ENCODE measurements at regions not wholly inside any gene's neighbourhood (a gene's known extent, or its start where the extent isn't known, plus 50 kb on each side); places are given as distances from the start of the nearest gene placed in this dataset.

- no peak for FAIRE-seq
Observed at GRCh38 chr9:89920951-89921350, 316.1 kb downstream of the GADD45G start.

- no peak for FAIRE-seq
Observed at GRCh38 chr9:89922099-89922498, 317.3 kb downstream of the GADD45G start.

DNA sequence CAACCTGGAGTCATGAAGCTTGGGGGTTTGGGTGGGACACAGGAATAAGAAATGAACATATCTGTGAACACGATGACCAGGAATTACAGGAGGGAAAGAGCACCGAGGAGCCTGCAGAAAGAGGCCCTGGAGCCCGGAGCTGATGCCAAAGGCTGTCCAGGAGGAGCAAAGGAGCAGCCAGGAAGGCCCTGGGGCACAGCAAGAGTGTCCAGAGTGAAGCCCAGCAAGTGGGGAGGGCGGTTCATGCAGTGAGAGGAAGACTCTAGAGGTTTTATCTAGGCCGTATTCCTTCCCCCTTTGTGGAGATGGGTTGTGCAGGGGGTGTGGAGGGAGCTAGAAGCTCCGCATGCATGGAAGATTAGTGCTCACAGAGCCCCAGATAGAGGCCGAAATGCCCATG, 318.4 kb downstream of the GADD45G start:
- no peak for FAIRE-seq

GRCh38 chr9:89923961-89924504, 319.2 kb downstream of the GADD45G start:
- no peak for FAIRE-seq

DNA sequence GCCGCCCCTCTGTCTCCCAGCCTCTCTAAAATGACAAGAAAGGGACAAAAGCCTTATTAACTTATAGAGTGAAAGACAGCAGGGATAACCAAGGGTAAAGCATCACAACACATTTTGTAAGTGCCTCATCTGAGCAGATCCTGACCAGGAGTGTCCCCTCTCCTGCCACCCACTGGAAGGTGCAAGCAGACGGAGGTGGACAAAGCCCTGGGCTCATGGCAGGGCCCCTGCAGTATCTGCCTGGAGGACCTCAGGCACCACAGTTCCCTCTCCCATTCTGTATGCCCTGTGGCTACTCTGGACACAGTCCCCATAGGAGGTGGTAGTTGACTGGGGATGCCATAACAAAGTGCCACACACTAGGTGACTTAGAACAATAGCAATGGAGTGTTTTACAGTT, 319.8 kb downstream of the GADD45G start:
- no peak for FAIRE-seq

- FAIRE-seq = no peak
Observed at GRCh38 chr9:89926167-89926566, 321.4 kb downstream of the GADD45G start.

- no peak for FAIRE-seq
Observed at GRCh38 chr9:89926691-89927220, 321.9 kb downstream of the GADD45G start.

- FAIRE-seq = no peak
Observed at GRCh38 chr9:89928106-89928505, 323.3 kb downstream of the GADD45G start.

- FAIRE-seq = no peak
Observed at GRCh38 chr9:89928521-89929275, 323.9 kb downstream of the GADD45G start.

DNA sequence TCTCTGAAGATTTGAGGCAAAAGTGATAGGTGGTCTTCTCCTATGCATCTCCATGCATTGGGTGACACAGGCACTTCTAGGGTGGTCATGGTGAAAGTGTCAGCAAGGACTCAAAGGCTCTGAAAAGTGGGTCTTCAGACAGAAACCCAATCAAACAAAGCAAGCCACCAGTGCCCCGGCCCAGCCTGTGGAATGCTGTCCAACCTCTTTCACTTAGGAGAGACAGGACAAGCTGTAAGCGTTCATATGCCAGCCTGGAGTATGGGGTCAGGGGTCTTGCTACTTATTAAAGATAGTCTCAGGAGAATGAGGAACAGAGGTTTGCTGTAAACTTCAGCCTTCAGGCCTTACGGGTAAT, 324.5 kb downstream of the GADD45G start:
- no peak for FAIRE-seq

DNA sequence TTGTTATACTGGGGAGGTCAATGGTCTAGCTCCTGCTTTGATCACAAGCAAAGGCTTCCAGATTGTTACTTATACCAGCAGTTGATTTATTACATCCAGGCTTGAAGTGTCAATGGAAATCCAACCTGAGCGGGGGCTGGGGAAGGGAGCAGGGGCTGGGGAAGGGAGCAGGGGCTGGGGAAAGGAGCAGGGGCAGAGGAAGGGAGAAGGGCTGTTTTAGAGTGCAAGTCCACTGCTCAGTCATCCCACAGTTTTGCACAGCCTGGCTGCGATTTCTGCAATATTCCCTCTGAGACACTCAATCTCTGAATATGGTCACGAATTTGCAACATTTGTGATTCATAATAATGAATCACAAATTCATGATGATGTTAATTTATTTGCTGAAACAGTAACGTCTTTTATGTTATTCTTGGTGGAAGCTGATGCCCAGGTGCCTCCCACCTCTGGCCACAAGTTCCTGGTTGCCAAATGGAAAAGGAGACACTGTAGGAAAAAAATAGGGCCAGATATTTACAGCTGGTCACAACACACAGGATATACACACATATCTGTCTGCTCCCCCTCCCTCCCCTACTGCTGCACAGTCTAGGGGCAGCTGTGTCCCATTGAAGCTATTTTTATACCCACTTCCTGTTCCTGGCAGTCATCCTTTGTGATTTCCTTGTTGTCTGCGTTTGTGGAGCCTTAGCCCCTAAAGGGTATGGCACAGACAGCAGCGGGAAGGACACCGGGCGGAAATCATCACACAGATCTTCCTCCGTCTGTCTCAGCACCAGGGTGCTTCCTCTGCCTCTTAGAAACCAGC, 325.1 kb downstream of the GADD45G start:
- no peak for FAIRE-seq

DNA sequence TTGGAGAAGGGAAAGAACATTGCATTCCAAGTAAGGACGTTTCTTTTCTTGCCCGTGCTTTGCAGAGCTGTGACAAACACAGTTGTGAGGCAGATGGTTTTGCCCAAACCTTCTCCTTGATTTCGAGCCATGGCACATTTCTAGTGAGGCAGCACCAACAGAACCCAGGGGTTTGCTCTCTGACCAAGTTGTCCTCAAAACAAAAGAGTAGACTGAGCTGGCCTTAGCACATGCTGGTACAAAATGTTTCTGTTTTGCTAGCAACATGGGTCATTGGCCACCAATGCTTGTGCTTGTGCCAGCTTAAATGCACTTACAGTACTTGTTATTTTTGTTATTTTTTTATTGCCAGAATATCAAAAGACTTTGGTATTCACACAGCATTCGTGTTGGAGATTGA, 328.8 kb downstream of the GADD45G start:
- FAIRE-seq = no peak

- no peak for FAIRE-seq
Observed at GRCh38 chr9:89935115-89935514, 330.3 kb downstream of the GADD45G start.

DNA sequence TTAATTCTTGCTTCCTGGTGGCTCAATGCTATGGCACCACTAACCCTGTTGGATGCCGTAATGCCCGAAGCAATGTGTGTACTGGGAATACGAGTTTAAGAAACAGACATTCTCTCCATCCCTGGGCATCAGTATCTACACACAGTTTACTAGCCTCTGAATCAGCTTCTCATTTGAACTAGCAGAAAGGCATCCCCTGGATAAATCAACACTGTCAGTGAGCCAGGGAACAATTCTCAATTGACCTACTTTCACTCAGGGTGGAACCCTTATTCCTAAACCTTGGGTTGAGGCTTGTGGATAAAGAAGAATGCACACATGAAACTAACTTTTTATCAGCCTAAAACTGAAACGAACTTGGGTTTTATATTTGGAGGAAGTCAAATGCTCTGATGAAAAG, 331.0 kb downstream of the GADD45G start:
- FAIRE-seq = no peak

GRCh38 chr9:89937051-89937450, 332.2 kb downstream of the GADD45G start:
- FAIRE-seq = no peak

- FAIRE-seq = no peak
Observed at GRCh38 chr9:89939181-89939580, 334.4 kb downstream of the GADD45G start.

DNA sequence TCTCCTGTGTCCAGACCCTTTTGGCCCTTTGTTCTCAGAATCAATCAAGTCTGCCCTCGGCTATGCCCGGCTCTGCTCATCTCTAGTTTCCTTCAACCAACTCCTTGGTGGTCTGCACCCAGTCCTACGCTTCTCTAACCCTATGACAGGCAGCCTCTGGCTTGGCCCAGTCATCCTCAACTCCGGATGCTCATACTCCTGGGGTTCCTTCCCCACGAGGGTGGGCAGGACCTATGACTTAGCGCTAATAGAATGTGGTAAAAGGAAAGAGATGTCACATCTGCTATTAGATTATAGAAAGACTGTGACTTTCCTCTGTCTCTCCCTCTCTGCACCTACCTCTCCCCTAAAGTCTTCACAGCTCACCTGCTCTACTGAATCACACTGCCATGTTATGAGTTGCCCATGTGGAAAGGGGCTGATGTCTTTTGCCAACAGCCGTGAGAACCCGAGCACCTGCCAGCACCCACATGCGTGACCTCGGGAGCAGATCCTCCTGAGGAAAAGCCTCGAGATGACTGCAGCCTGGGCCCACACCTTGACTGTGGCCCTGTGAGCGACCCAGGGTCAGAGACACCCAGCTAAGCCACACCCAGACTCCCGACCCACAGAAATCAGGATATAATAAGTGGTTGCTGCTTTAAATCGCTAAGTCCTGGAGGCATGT, 334.9 kb downstream of the GADD45G start:
- no peak for FAIRE-seq

DNA sequence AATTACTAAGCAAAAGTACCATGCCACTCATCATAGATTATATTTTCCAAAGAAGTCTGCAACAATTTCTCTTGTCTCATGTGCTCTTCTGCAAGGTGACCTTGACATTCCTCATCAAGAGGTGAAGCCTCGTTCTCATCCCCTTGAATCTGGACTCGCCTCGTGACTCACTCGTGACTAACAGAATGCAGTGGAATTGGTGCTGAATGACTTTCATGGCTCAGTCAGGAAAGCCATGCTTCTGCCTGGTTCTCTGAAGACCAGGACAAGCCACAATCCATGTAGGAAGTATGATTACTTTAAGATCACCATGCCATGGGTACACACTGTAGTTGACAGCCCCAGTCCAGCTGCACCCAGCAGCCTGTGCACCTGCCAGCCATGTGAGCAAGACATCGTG, 335.8 kb downstream of the GADD45G start:
- no peak for FAIRE-seq

- FAIRE-seq = no peak
Observed at GRCh38 chr9:89941875-89942274, 337.1 kb downstream of the GADD45G start.

GRCh38 chr9:89942643-89943042, 337.8 kb downstream of the GADD45G start:
- FAIRE-seq = no peak

- no peak for FAIRE-seq
Observed at GRCh38 chr9:89943309-89943708, 338.5 kb downstream of the GADD45G start.

DNA sequence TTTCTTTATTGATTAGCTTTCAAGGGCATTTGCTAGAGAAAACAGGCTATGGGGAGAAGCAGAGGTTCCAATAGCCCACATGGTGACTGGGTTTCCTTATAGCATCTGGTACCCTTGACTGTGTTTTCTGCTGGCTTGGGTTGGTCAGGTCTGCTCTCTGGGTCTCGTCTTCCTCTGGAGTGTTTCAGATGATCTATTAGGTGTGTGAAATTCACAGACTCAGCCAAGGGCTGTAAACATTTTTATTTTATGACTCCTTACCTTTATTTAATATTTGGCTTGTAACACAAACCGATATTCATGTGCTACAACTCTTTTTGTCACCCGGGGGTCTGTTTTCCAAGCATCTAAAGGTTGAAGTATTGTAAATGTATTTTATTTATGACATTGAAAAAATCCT, 338.9 kb downstream of the GADD45G start:
- no peak for FAIRE-seq

DNA sequence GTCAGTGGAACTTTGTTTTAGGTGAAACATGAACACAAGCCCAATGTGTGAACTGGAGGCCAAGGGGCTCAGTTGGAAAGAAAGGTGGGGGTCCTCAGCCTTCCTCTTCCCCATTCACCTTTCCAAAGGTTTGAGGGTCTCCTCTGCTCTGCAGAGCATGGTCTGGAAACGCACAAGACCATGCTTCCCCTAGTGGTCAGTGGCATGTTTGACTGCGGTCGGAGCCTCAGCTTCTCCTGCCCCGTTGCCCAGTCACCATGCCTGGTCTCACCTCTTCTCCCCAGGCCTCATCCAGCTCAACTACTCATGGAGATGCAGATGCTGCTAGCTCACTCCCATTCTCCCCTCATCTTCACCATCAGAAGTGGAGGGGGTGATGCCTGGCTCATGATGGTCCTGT, 340.3 kb downstream of the GADD45G start:
- FAIRE-seq = no peak
